GM12878 (cell line): ENCODE measurements at regions not wholly inside any gene's neighbourhood (a gene's known extent, or its start where the extent isn't known, plus 50 kb on each side); places are given as distances from the start of the nearest gene placed in this dataset.

Experiments
- ATAC-seq: fragments of 200-7000 bp; cut with Tn5 transposase; 3 replicates; pipeline ENCODE4 v1.9.1; 2020; ENCODE audit warnings: mild to moderate bottlenecking, moderate library complexity
- BruUV-seq: library from RNA; stranded (reverse); fragments of 400-500 nt; replicated peaks from 2 replicates; lab custom pipeline; 2021; lab: Mats Ljungman, UMichigan
- CTCF ChIA-PET: fragments of 300-600 bp; sonication (Branson Sonifier 250); formaldehyde crosslinking; extraction: SDS; loops from one replicate; lab custom pipeline; 2021; ENCODE audit warnings: inconsistent platforms; lab: Yijun Ruan, JAX
- POLR2A ChIA-PET: fragments of 350-600 bp; formaldehyde crosslinking; extraction: SDS; loops from one replicate; lab custom pipeline; 2021; ENCODE audit warnings: inconsistent platforms; lab: Charles Lee
- RAD21 ChIA-PET: fragments of 300-600 bp; sonication (Branson Sonifier 250); formaldehyde crosslinking; loops from one replicate; lab custom pipeline; 2023; ENCODE audit warnings: antibody characterized with exemption; ENCODE audit not compliant: unreplicated experiment; lab: Charles Lee
- SMC1A ChIA-PET: fragments of 300-600 bp; sonication (Branson Sonifier 250); formaldehyde crosslinking; loops from one replicate; lab custom pipeline; 2023; ENCODE audit not compliant: unreplicated experiment, uncharacterized antibody; lab: Charles Lee
- DNase-seq: peaks from one replicate; pipeline ENCODE4 v3.0.0-alpha.2; 2011; ENCODE audit warnings: low read depth, low spot score
- FAIRE-seq: peaks from 3 replicates; lab custom pipeline; 2011; peaks lifted over from hg19 to GRCh38; lab: Jason Lieb, UNC
- H2AFZ ChIP-seq: 2 replicates; pipeline ENCODE4 v1.6.0; 2011; ENCODE audit warnings: low read depth, low read length, control low read depth; ENCODE audit not compliant: control insufficient read depth
- H3K27ac ChIP-seq: 2 replicates; pipeline ENCODE4 v1.5.1; 2011; ENCODE audit warnings: control low read depth; ENCODE audit not compliant: control insufficient read depth, insufficient read depth
- H3K27me3 ChIP-seq, 2 experiments: replicated peaks in 1 of 2; 2 replicates each; pipeline versions ENCODE4 v1.6.0 to v1.6.1; 2011; ENCODE audit warnings: low read length in 1 of 2; ENCODE audit not compliant: control insufficient read depth in 2 of 2, insufficient read depth in 2 of 2
- H3K36me3 ChIP-seq, 2 experiments: 2 replicates each; pipeline ENCODE4 v1.5.1; 2011; ENCODE audit warnings: low read length in 1 of 2; ENCODE audit not compliant: control insufficient read depth in 2 of 2, insufficient read depth in 2 of 2
- H3K4me1 ChIP-seq: 2 replicates; pipeline ENCODE4 v1.6.1; 2011; ENCODE audit warnings: mild to moderate bottlenecking, low read length, moderate library complexity, mixed read lengths; ENCODE audit not compliant: control insufficient read depth, insufficient read depth
- H3K4me2 ChIP-seq: 2 replicates; pipeline ENCODE4 v1.6.0; 2011; ENCODE audit warnings: control low read depth; ENCODE audit not compliant: control insufficient read depth, insufficient read depth
- H3K4me3 ChIP-seq: fragments of 200-600 bp; sonication (generic); 2 replicates; pipeline ENCODE4 v1.5.1; 2016
- H3K79me2 ChIP-seq: 2 replicates; pipeline ENCODE4 v1.6.0; 2011; ENCODE audit warnings: low read length; ENCODE audit not compliant: control insufficient read depth, insufficient read depth
- H3K9ac ChIP-seq: 2 replicates; pipeline ENCODE4 v1.8.0; 2011; ENCODE audit warnings: low read length, control low read depth, mixed read lengths; ENCODE audit not compliant: control insufficient read depth, insufficient read depth
- H3K9me3 ChIP-seq: replicated peaks from 3 replicates; pipeline ENCODE4 v1.5.1; 2011; ENCODE audit warnings: mild to moderate bottlenecking, low read length; ENCODE audit not compliant: control insufficient read depth, insufficient read depth
- H4K20me1 ChIP-seq: 2 replicates; pipeline ENCODE4 v1.6.0; 2011; ENCODE audit not compliant: control insufficient read depth, insufficient read depth
- ATF7 ChIP-seq: fragments of 450-650 bp; IDR thresholded peaks from 2 replicates; pipeline ENCODE4 v1.6.1; 2016; ENCODE audit warnings: low read depth, mild to moderate bottlenecking
- FOS ChIP-seq: IDR thresholded peaks from 3 replicates; pipeline ENCODE4 v1.6.1; 2011; ENCODE audit warnings: borderline replicate concordance; ENCODE audit not compliant: insufficient read length; ENCODE audit errors: extremely low read depth
- FOXK2 ChIP-seq: fragments of 450-650 bp; IDR thresholded peaks from 2 replicates; pipeline ENCODE4 v1.6.1; 2017; ENCODE audit warnings: mild to moderate bottlenecking, moderate library complexity
- GABPA ChIP-seq: IDR thresholded peaks from 2 replicates; pipeline ENCODE4 v1.6.1; 2014; ENCODE audit warnings: antibody characterized with exemption, low read depth, mild to moderate bottlenecking, inconsistent platforms
- HCFC1 ChIP-seq: fragments of 150-350 bp; IDR thresholded peaks from 2 replicates; pipeline ENCODE4 v1.6.1; 2014; ENCODE audit warnings: low read length
- IKZF1 ChIP-seq: fragments of 450-650 bp; conservative IDR thresholded peaks from 2 replicates; pipeline ENCODE4 v1.6.1; 2017; ENCODE audit warnings: antibody characterized with exemption, mild to moderate bottlenecking
- JUNB ChIP-seq: IDR thresholded peaks from 2 replicates; pipeline ENCODE4 v1.6.1; 2016; ENCODE audit warnings: antibody characterized with exemption, mild to moderate bottlenecking
- KAT2A ChIP-seq: conservative IDR thresholded peaks from 2 replicates; pipeline ENCODE4 v1.6.1; 2011; ENCODE audit warnings: low read depth, low read length; ENCODE audit not compliant: control insufficient read depth
- LARP7 ChIP-seq: fragments of 450-650 bp; IDR thresholded peaks from 2 replicates; pipeline ENCODE4 v1.6.1; 2017; ENCODE audit warnings: mild to moderate bottlenecking
- NFYA ChIP-seq: IDR thresholded peaks from 2 replicates; pipeline ENCODE4 v1.6.1; 2011; ENCODE audit warnings: low read depth, mild to moderate bottlenecking, low read length, improper control_type of control experiment, borderline replicate concordance
- NRF1 ChIP-seq: conservative IDR thresholded peaks from 2 replicates; pipeline ENCODE4 v1.6.1; 2011; ENCODE audit warnings: mild to moderate bottlenecking, low read depth, low read length, improper control_type of control experiment
- RUNX3 ChIP-seq: IDR thresholded peaks from 2 replicates; pipeline ENCODE4 v1.6.1; 2012; ENCODE audit warnings: low read length, inconsistent platforms
- STAT1 ChIP-seq: fragments of 450-650 bp; conservative IDR thresholded peaks from 2 replicates; pipeline ENCODE4 v1.6.1; 2014; ENCODE audit warnings: antibody characterized with exemption, mild to moderate bottlenecking
- SUZ12 ChIP-seq: fragments of 200-600 bp; sonication (generic); IDR thresholded peaks from one replicate; pipeline ENCODE4 v1.6.1; 2018; ENCODE audit warnings: antibody characterized with exemption, mild to moderate bottlenecking; ENCODE audit not compliant: unreplicated experiment
- WGBS: methylation state at CpG from one replicate; pipeline ENCODE4 v1.1.6; 2016; ENCODE audit warnings: low lambda C conversion rate; ENCODE audit not compliant: insufficient replicate concordance, insufficient coverage; ENCODE audit errors: missing lambda C conversion rate; 5-methylcytosine and 5-hydroxymethylcytosine counted together
- in situ Hi-C: fragments of 300-500 bp; cut with MboI; formaldehyde crosslinking; loops from 9 replicates; pipeline ENCODE4 v1.14.3; 2018; ENCODE audit warnings: mixed read lengths
- intact Hi-C: fragments of 100-400 bp; cut with micrococcal nuclease; formaldehyde crosslinking; loops from one replicate; pipeline ENCODE4 v1.14.2; 2022; ENCODE audit not compliant: unreplicated experiment
- TF ChIP-seq, protein P1 (sequence below): fragments of 450-650 bp; IDR thresholded peaks from 2 replicates; pipeline ENCODE4 v1.6.1; 2017; ENCODE audit warnings: antibody characterized with exemption, mild to moderate bottlenecking, moderate library complexity
- TF ChIP-seq, protein P2 (sequence below): fragments of 450-650 bp; IDR thresholded peaks from 2 replicates; pipeline ENCODE4 v1.6.1; 2017; ENCODE audit warnings: mild to moderate bottlenecking, moderate library complexity
- TF ChIP-seq, protein P3 (sequence below): IDR thresholded peaks from 2 replicates; pipeline ENCODE4 v1.6.1; 2011; ENCODE audit warnings: borderline replicate concordance, low read depth, mild to moderate bottlenecking, moderate library complexity, mixed read lengths, low read length; ENCODE audit not compliant: insufficient read depth; ENCODE audit errors: extremely low read length

DNA sequence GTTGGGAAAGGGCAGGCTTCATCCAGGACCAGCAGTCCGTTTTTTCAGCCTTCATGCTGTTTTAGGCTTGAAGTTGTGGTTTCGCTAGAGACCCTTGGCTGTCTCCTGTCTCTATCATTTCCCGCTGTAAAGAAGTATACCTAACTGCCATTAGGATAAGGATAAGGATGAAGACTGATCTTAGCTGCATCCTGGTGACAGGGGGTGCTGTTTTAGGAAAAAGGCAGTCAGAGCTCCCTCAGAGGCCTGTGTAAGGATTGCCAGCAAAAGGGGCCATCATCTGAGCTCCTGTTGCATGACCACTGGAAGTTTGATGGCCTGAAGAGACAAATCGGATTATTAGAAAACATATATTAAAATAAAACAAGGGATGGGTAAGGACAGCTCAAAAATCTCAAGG lies 64.8 kb upstream of the FGF10 start:
- intact Hi-C loops = no loop called here
- no peak for TF ChIP-seq LARP7
- TF ChIP-seq NRF1 = no peak
- no peak for TF ChIP-seq SUZ12
- no peak for TF ChIP-seq FOXK2
- no peak for TF ChIP-seq ATF7
- no peak for TF ChIP-seq KAT2A
- no peak for TF ChIP-seq GABPA
- no peak for TF ChIP-seq NFYA
- TF ChIP-seq, protein P1, sequence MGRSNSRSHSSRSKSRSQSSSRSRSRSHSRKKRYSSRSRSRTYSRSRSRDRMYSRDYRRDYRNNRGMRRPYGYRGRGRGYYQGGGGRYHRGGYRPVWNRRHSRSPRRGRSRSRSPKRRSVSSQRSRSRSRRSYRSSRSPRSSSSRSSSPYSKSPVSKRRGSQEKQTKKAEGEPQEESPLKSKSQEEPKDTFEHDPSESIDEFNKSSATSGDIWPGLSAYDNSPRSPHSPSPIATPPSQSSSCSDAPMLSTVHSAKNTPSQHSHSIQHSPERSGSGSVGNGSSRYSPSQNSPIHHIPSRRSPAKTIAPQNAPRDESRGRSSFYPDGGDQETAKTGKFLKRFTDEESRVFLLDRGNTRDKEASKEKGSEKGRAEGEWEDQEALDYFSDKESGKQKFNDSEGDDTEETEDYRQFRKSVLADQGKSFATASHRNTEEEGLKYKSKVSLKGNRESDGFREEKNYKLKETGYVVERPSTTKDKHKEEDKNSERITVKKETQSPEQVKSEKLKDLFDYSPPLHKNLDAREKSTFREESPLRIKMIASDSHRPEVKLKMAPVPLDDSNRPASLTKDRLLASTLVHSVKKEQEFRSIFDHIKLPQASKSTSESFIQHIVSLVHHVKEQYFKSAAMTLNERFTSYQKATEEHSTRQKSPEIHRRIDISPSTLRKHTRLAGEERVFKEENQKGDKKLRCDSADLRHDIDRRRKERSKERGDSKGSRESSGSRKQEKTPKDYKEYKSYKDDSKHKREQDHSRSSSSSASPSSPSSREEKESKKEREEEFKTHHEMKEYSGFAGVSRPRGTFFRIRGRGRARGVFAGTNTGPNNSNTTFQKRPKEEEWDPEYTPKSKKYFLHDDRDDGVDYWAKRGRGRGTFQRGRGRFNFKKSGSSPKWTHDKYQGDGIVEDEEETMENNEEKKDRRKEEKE = no peak
- TF ChIP-seq FOS = no peak
- no peak for TF ChIP-seq JUNB
- TF ChIP-seq IKZF1 = no peak
- TF ChIP-seq, protein P2, sequence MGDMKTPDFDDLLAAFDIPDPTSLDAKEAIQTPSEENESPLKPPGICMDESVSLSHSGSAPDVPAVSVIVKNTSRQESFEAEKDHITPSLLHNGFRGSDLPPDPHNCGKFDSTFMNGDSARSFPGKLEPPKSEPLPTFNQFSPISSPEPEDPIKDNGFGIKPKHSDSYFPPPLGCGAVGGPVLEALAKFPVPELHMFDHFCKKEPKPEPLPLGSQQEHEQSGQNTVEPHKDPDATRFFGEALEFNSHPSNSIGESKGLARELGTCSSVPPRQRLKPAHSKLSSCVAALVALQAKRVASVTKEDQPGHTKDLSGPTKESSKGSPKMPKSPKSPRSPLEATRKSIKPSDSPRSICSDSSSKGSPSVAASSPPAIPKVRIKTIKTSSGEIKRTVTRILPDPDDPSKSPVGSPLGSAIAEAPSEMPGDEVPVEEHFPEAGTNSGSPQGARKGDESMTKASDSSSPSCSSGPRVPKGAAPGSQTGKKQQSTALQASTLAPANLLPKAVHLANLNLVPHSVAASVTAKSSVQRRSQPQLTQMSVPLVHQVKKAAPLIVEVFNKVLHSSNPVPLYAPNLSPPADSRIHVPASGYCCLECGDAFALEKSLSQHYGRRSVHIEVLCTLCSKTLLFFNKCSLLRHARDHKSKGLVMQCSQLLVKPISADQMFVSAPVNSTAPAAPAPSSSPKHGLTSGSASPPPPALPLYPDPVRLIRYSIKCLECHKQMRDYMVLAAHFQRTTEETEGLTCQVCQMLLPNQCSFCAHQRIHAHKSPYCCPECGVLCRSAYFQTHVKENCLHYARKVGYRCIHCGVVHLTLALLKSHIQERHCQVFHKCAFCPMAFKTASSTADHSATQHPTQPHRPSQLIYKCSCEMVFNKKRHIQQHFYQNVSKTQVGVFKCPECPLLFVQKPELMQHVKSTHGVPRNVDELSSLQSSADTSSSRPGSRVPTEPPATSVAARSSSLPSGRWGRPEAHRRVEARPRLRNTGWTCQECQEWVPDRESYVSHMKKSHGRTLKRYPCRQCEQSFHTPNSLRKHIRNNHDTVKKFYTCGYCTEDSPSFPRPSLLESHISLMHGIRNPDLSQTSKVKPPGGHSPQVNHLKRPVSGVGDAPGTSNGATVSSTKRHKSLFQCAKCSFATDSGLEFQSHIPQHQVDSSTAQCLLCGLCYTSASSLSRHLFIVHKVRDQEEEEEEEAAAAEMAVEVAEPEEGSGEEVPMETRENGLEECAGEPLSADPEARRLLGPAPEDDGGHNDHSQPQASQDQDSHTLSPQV = no peak
- TF ChIP-seq, protein P3, sequence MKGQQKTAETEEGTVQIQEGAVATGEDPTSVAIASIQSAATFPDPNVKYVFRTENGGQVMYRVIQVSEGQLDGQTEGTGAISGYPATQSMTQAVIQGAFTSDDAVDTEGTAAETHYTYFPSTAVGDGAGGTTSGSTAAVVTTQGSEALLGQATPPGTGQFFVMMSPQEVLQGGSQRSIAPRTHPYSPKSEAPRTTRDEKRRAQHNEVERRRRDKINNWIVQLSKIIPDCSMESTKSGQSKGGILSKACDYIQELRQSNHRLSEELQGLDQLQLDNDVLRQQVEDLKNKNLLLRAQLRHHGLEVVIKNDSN = no peak
- TF ChIP-seq RUNX3 = no peak
- no peak for TF ChIP-seq STAT1
- no peak for TF ChIP-seq HCFC1

More for the DNA sequence above, 64.8 kb upstream of the FGF10 start:
- CTCF ChIA-PET = interaction anchor here (1.0 kb wide), 1 partner anchor 13 kb away, joined by 3 read pairs; no protein-coding TSS in a partner anchor
- H3K9me3 ChIP-seq = no peaks in the 10 kb centered on the region
- in situ Hi-C loops = no loop called here
- no peak overlapping the region for H3K4me2 ChIP-seq
- no peaks in the 10 kb centered on the region for H4K20me1 ChIP-seq
- FAIRE-seq (no peak), DNase-seq (no peak), ATAC-seq (no peak)
- H3K4me3 ChIP-seq = no peak overlapping the region
- H2AFZ ChIP-seq = no peak overlapping the region
- H3K27me3 ChIP-seq = no peaks in the 10 kb centered on the region
- no peaks in the 10 kb centered on the region for H3K79me2 ChIP-seq
- POLR2A ChIA-PET = no interaction called here
- no peaks in the 10 kb centered on the region for H3K36me3 ChIP-seq
- SMC1A ChIA-PET = no interaction called here
- no peak overlapping the region for H3K27ac ChIP-seq
- no TSS peak for BruUV-seq
- 5% methylated on average over 4 of the region's 4 CpGs for WGBS
- H3K9ac ChIP-seq = no peak overlapping the region
- RAD21 ChIA-PET = no interaction called here
- H3K4me1 ChIP-seq = no peaks in the 10 kb centered on the region
